GM23338 (cell line): ENCODE measurements at regions not wholly inside any gene's neighbourhood (a gene's known extent, or its start where the extent isn't known, plus 50 kb on each side); places are given as distances from the start of the nearest gene placed in this dataset.

ENCODE experiments used
- ATAC-seq: fragments of 200-7000 bp; cut with Tn5 transposase; 3 replicates; pipeline ENCODE4 v1.9.1; 2020
- DNase-seq: peaks from one replicate; pipeline ENCODE4 v3.0.0-alpha.2; 2015; ENCODE audit warnings: low spot score
- H2AFZ ChIP-seq: fragments of 200-600 bp; sonication (generic); 2 replicates; pipeline ENCODE4 v1.8.0; 2016; ENCODE audit warnings: antibody characterized with exemption, mild to moderate bottlenecking, moderate library complexity
- H3F3A ChIP-seq: fragments of 200-600 bp; sonication (generic); replicated peaks from 2 replicates; pipeline ENCODE4 v1.8.0; 2017; ENCODE audit warnings: antibody characterized with exemption, mixed run types, low read depth
- H3K27ac ChIP-seq: fragments of 200-600 bp; sonication (generic); 2 replicates; pipeline ENCODE4 v1.6.1; 2016; ENCODE audit warnings: low read depth
- H3K27me3 ChIP-seq: fragments of 200-600 bp; sonication (generic); 2 replicates; pipeline ENCODE4 v1.8.0; 2016; ENCODE audit warnings: mild to moderate bottlenecking, mixed run types, moderate library complexity; ENCODE audit not compliant: insufficient read depth
- H3K36me3 ChIP-seq: fragments of 200-600 bp; sonication (generic); 2 replicates; pipeline ENCODE4 v1.8.0; 2016; ENCODE audit warnings: mild to moderate bottlenecking; ENCODE audit not compliant: insufficient read depth
- H3K4me1 ChIP-seq: fragments of 200-600 bp; sonication (generic); 2 replicates; pipeline ENCODE4 v1.8.0; 2016; ENCODE audit warnings: mild to moderate bottlenecking, moderate library complexity; ENCODE audit not compliant: insufficient read depth
- H3K4me2 ChIP-seq: fragments of 200-600 bp; sonication (generic); 2 replicates; pipeline ENCODE4 v1.7.1; 2017; ENCODE audit warnings: mixed run types
- H3K4me3 ChIP-seq: fragments of 200-600 bp; sonication (generic); 2 replicates; pipeline ENCODE4 v1.6.1; 2016; ENCODE audit warnings: mixed run types
- H3K79me2 ChIP-seq: fragments of 200-600 bp; sonication (generic); replicated peaks from 2 replicates; pipeline ENCODE4 v1.8.0; 2017; ENCODE audit warnings: mild to moderate bottlenecking; ENCODE audit not compliant: insufficient read depth
- H3K9me2 ChIP-seq: fragments of 200-600 bp; sonication (generic); 2 replicates; pipeline ENCODE4 v1.8.0; 2017; ENCODE audit not compliant: insufficient read depth
- H4K20me1 ChIP-seq: fragments of 200-600 bp; sonication (generic); replicated peaks from 2 replicates; pipeline ENCODE4 v1.8.0; 2017; ENCODE audit warnings: mild to moderate bottlenecking; ENCODE audit not compliant: insufficient read depth
- H3K27ac Mint-ChIP-seq: 2 replicates; pipeline ENCODE4 v1.8.0; 2020; ENCODE audit warnings: inconsistent platforms, mild to moderate bottlenecking, moderate library complexity, mixed read lengths
- H3K27me3 Mint-ChIP-seq: 3 replicates; pipeline ENCODE4 v1.8.0; 2022; ENCODE audit warnings: low read depth, mild to moderate bottlenecking, moderate library complexity, mixed read lengths, inconsistent platforms; ENCODE audit not compliant: insufficient read depth, poor library complexity
- H3K36me3 Mint-ChIP-seq: 3 replicates; pipeline ENCODE4 v1.8.0; 2021; ENCODE audit warnings: low read depth, mild to moderate bottlenecking, inconsistent platforms, moderate library complexity, mixed read lengths
- H3K4me1 Mint-ChIP-seq: 3 replicates; pipeline ENCODE4 v1.8.0; 2020; ENCODE audit warnings: mild to moderate bottlenecking, inconsistent platforms, mixed read lengths
- H3K4me3 Mint-ChIP-seq: 3 replicates; pipeline ENCODE4 v1.8.0; 2021; ENCODE audit warnings: moderate library complexity, mild to moderate bottlenecking, inconsistent platforms, mixed read lengths
- H3K9me3 Mint-ChIP-seq: 3 replicates; pipeline ENCODE4 v1.8.0; 2020; ENCODE audit warnings: moderate library complexity, mild to moderate bottlenecking, inconsistent platforms, mixed read lengths
- CREB1 ChIP-seq: fragments of 250-450 bp; sonication (Bioruptor Pico); IDR thresholded peaks from 2 replicates; pipeline ENCODE4 v1.5.0; 2020; ENCODE audit warnings: low read depth, mild to moderate bottlenecking, moderate library complexity
- CTCF ChIP-seq, 2 experiments: fragments of 200-600 bp in 1 of 2; sonication (generic) in 1 of 2; conservative IDR thresholded peaks; 2 replicates each; pipeline versions ENCODE4 v1.5.1 to v1.6.1; 2016 to 2017; ENCODE audit warnings: antibody characterized with exemption in 2 of 2, low read depth in 2 of 2, mild to moderate bottlenecking in 2 of 2, moderate library complexity in 1 of 2
- ETS1 ChIP-seq: IDR thresholded peaks from 2 replicates; pipeline ENCODE4 v1.6.1; 2016; ENCODE audit warnings: antibody characterized with exemption
- EZH2 ChIP-seq: fragments of 200-600 bp; sonication (generic); IDR thresholded peaks from one replicate; pipeline ENCODE4 v1.8.0; 2017; ENCODE audit warnings: antibody characterized with exemption, mild to moderate bottlenecking, low read depth; ENCODE audit not compliant: unreplicated experiment
- EZH2phosphoT487 ChIP-seq: fragments of 200-600 bp; sonication (generic); IDR thresholded peaks from one replicate; pipeline ENCODE4 v1.8.1; 2018; ENCODE audit warnings: antibody characterized with exemption; ENCODE audit not compliant: unreplicated experiment
- JUNB ChIP-seq: IDR thresholded peaks from one replicate; pipeline ENCODE4 v1.6.1; 2016; ENCODE audit warnings: antibody characterized with exemption; ENCODE audit not compliant: unreplicated experiment
- NANOG ChIP-seq: IDR thresholded peaks from 2 replicates; pipeline ENCODE4 v1.6.1; 2016; ENCODE audit warnings: antibody characterized with exemption, borderline replicate concordance
- POLR2AphosphoS5 ChIP-seq: IDR thresholded peaks from 2 replicates; pipeline ENCODE4 v1.6.1; 2016; ENCODE audit warnings: antibody characterized with exemption, low read depth
- REST ChIP-seq: IDR thresholded peaks from one replicate; pipeline ENCODE4 v1.6.1; 2018; ENCODE audit warnings: antibody characterized with exemption; ENCODE audit not compliant: unreplicated experiment
- STAT1 ChIP-seq: IDR thresholded peaks from one replicate; pipeline ENCODE4 v1.6.1; 2016; ENCODE audit warnings: antibody characterized with exemption; ENCODE audit not compliant: unreplicated experiment
- ZNF114 ChIP-seq: fragments of 250-450 bp; sonication (Bioruptor Pico); IDR thresholded peaks from 2 replicates; pipeline ENCODE4 v1.5.0; 2020; ENCODE audit warnings: mild to moderate bottlenecking, moderate library complexity
- ZNF331 ChIP-seq: fragments of 250-450 bp; sonication (Bioruptor Pico); IDR thresholded peaks from 2 replicates; pipeline ENCODE4 v1.5.0; 2020; ENCODE audit warnings: low read depth, mild to moderate bottlenecking, moderate library complexity
- ZNF462 ChIP-seq: fragments of 250-450 bp; sonication (Bioruptor Pico); IDR thresholded peaks from 2 replicates; pipeline ENCODE4 v1.5.0; 2020; ENCODE audit warnings: mild to moderate bottlenecking, moderate library complexity

GRCh38 chr2:152254976-152255375 is 79.4 kb upstream of the STAM2 start:
- no peaks in the 10 kb centered on the region for H3K4me1 ChIP-seq
- Mint-ChIP-seq H3K27me3 (peaks cover 1% of the 10 kb centered on the region), H3K4me3 (no peak overlapping the region), H3K27ac (no peak overlapping the region), H3K36me3 (no peaks in the 10 kb centered on the region), H3K9me3 (no peaks in the 10 kb centered on the region), H3K4me1 (no peaks in the 10 kb centered on the region)
- no peaks in the 10 kb centered on the region for H3F3A ChIP-seq
- H3K79me2 ChIP-seq, result no peaks in the 10 kb centered on the region
- TF ChIP-seq CREB1, result no peak
- no peak for TF ChIP-seq ZNF462 (CRISPR knock-in tag)
- TF ChIP-seq ZNF331 (CRISPR knock-in tag), result no peak
- TF ChIP-seq EZH2phosphoT487, result no peak
- no peak for TF ChIP-seq POLR2AphosphoS5
- TF ChIP-seq EZH2, result no peak
- no peak for TF ChIP-seq JUNB
- TF ChIP-seq ETS1, result no peak
- no peak for TF ChIP-seq REST
- TF ChIP-seq ZNF114 (CRISPR knock-in tag), result no peak
- TF ChIP-seq STAT1, result no peak
- TF ChIP-seq CTCF (conservative IDR thresholded peaks at IDR 0.05; ENCODE audit: low read depth in 2 of 2), result no peak
- TF ChIP-seq NANOG, result no peak
- H3K27me3 ChIP-seq, result no peaks in the 10 kb centered on the region
- no peak overlapping the region for H3K4me2 ChIP-seq
- no peaks in the 10 kb centered on the region for H4K20me1 ChIP-seq
- H3K9me2 ChIP-seq, result no peaks in the 10 kb centered on the region
- no peak overlapping the region for H3K4me3 ChIP-seq
- no peak overlapping the region for H3K27ac ChIP-seq
- DNase-seq (no peak), ATAC-seq (no peak)
- H3K36me3 ChIP-seq, result no peaks in the 10 kb centered on the region
- H2AFZ ChIP-seq, result peak overlapping the region; percentile 72; the same call in 1 of the 2 replicates
